GM21447 (cell line): ENCODE measurements at regions not wholly inside any gene's neighbourhood (a gene's known extent, or its start where the extent isn't known, plus 50 kb on each side); places are given as distances from the start of the nearest gene placed in this dataset.
"Not testable (repeated sequence)": the region's sequence is repeated elsewhere in the genome, so short reads cannot be mapped to it uniquely, and the experiment has no call there.

ENCODE experiments used
- ATAC-seq: cut with Tn5 transposase; IDR thresholded peaks from one replicate; pipeline ENCODE4 v1.9.1; 2021; ENCODE audit not compliant: unreplicated experiment

- no peak for ATAC-seq
These were observed 122.9 kb downstream of the METRNL start for GRCh38 chr17:83202002-83203000.

DNA sequence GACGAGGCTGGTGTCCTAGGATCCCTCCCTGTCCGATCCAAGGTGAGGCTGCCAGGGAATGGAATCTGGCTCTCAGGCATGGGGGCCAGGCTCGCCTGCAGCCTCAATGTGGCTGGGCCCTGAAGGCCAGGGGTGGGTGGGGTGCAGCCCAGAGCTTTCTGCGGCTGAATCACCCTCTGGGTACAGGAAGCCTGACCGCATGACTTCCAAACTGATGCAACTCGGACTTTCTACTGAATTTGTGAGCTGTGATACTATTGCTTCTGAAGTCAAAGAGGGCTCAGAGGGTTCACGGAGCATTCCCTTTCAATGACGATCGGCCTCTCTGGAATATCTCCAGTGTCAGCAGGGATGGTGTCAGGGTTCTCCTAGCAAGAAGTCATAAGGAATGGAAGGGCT lies 123.7 kb downstream of the METRNL start:
- ATAC-seq, result no peak

DNA sequence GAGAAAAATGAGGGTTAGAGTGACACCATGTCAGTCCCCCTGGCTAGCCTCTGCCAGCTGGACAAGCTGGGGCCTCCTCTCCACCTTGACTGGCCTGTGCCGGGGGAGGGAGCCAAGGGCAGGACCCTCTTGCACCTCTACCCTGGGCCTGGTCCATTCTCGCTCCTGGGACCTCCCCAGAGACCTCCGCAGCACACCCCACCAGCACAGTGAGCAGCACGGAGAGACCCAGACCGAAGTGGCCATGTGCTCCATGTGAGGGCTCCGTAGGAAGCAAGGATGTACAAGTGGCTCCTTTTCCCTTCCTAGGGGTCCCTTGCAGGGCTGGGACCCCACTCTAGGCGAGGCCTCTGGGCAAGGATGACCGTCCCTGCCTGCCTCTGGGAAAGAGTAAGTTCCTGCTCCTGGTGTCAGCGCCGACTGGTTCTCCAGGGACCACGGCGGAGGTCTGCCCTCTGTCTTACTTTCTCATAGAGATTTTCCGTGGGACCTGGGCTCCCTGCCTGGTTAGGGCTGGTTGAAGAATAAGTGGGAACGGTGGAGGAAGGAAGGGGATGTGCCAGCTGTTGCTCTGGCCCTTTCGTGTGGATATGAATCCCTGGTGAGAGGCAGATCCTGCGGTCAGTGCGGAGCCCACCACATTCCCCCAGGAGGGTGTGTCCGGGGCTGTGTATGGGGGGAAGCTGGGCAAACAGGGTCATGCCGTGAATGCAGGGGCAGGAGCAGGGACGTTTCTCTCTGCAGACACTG lies 124.2 kb downstream of the METRNL start:
- ATAC-seq, result no peak

DNA sequence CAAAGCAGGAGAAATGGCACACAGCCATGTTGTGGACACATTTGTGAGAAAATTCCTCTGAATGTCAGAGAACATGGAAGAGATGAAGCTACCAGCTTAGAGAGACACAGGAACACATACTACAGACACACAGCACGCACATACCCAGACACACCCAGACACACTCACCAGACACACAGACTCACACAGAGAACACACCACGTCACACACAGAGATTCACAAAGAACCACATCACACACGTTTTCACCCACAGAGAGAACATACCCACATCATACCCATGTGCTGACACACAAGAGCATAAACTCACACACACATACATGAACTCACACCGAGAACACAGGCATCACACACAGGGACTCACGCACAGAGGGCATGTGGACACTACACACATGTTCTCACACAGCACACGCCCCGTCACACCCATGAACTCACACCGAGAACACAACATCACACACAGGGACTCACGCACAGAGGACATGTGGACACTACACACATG lies 124.9 kb downstream of the METRNL start:
- ATAC-seq, result no peak

DNA sequence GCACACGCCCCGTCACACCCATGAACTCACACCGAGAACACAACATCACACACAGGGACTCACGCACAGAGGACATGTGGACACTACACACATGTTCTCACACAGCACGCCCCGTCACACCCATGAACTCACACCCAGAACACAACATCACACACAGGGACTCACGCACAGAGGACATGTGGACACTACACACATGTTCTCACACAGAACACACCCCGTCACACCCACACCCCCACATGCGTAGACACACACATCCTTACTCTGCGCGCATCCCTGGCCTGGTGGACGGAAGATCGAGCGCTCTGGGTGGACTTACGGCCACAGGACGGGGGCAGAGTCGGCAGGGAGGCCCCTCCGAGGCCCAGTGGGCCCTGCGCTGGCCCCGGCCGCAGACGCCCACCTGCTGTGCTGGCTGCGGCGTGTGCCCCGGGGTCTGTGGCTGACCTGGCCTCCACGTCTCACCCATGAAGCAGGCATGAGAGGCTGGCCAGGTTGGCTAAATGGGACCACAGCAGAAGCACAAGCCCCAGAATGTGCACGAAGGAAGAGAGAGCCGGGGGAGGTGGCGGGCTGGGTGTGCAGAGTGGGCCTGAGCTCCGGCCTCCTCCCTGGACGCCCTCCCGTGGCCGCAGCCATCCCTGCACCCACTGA lies 125.5 kb downstream of the METRNL start:
- not testable (repeated sequence) for ATAC-seq

- not testable (repeated sequence) for ATAC-seq
These were observed 126.1 kb downstream of the METRNL start for GRCh38 chr17:83205387-83206035.

- not testable (repeated sequence) for ATAC-seq
These were observed 126.6 kb downstream of the METRNL start for GRCh38 chr17:83206036-83206394.

GRCh38 chr17:83206819-83207588 lies 127.6 kb downstream of the METRNL start:
- ATAC-seq, result not testable (repeated sequence)

GRCh38 chr17:83247001-83247400 lies 167.6 kb downstream of the METRNL start:
- ATAC-seq, result not testable (repeated sequence)
